GM23338 (cell line): ENCODE measurements at regions not wholly inside any gene's neighbourhood (a gene's known extent, or its start where the extent isn't known, plus 50 kb on each side); places are given as distances from the start of the nearest gene placed in this dataset.

Experiments used
- ATAC-seq: fragments of 200-7000 bp; cut with Tn5 transposase; 3 replicates; pipeline ENCODE4 v1.9.1; 2020
- DNase-seq: peaks from one replicate; pipeline ENCODE4 v3.0.0-alpha.2; 2015; ENCODE audit warnings: low spot score
- H2AFZ ChIP-seq: fragments of 200-600 bp; sonication (generic); 2 replicates; pipeline ENCODE4 v1.8.0; 2016; ENCODE audit warnings: antibody characterized with exemption, mild to moderate bottlenecking, moderate library complexity
- H3F3A ChIP-seq: fragments of 200-600 bp; sonication (generic); replicated peaks from 2 replicates; pipeline ENCODE4 v1.8.0; 2017; ENCODE audit warnings: antibody characterized with exemption, mixed run types, low read depth
- H3K27ac ChIP-seq: fragments of 200-600 bp; sonication (generic); 2 replicates; pipeline ENCODE4 v1.6.1; 2016; ENCODE audit warnings: low read depth
- H3K27me3 ChIP-seq: fragments of 200-600 bp; sonication (generic); 2 replicates; pipeline ENCODE4 v1.8.0; 2016; ENCODE audit warnings: mild to moderate bottlenecking, mixed run types, moderate library complexity; ENCODE audit not compliant: insufficient read depth
- H3K36me3 ChIP-seq: fragments of 200-600 bp; sonication (generic); 2 replicates; pipeline ENCODE4 v1.8.0; 2016; ENCODE audit warnings: mild to moderate bottlenecking; ENCODE audit not compliant: insufficient read depth
- H3K4me1 ChIP-seq: fragments of 200-600 bp; sonication (generic); 2 replicates; pipeline ENCODE4 v1.8.0; 2016; ENCODE audit warnings: mild to moderate bottlenecking, moderate library complexity; ENCODE audit not compliant: insufficient read depth
- H3K4me2 ChIP-seq: fragments of 200-600 bp; sonication (generic); 2 replicates; pipeline ENCODE4 v1.7.1; 2017; ENCODE audit warnings: mixed run types
- H3K4me3 ChIP-seq: fragments of 200-600 bp; sonication (generic); 2 replicates; pipeline ENCODE4 v1.6.1; 2016; ENCODE audit warnings: mixed run types
- H3K79me2 ChIP-seq: fragments of 200-600 bp; sonication (generic); replicated peaks from 2 replicates; pipeline ENCODE4 v1.8.0; 2017; ENCODE audit warnings: mild to moderate bottlenecking; ENCODE audit not compliant: insufficient read depth
- H3K9me2 ChIP-seq: fragments of 200-600 bp; sonication (generic); 2 replicates; pipeline ENCODE4 v1.8.0; 2017; ENCODE audit not compliant: insufficient read depth
- H4K20me1 ChIP-seq: fragments of 200-600 bp; sonication (generic); replicated peaks from 2 replicates; pipeline ENCODE4 v1.8.0; 2017; ENCODE audit warnings: mild to moderate bottlenecking; ENCODE audit not compliant: insufficient read depth
- H3K27ac Mint-ChIP-seq: 2 replicates; pipeline ENCODE4 v1.8.0; 2020; ENCODE audit warnings: inconsistent platforms, mild to moderate bottlenecking, moderate library complexity, mixed read lengths
- H3K27me3 Mint-ChIP-seq: 3 replicates; pipeline ENCODE4 v1.8.0; 2022; ENCODE audit warnings: low read depth, mild to moderate bottlenecking, moderate library complexity, mixed read lengths, inconsistent platforms; ENCODE audit not compliant: insufficient read depth, poor library complexity
- H3K36me3 Mint-ChIP-seq: 3 replicates; pipeline ENCODE4 v1.8.0; 2021; ENCODE audit warnings: low read depth, mild to moderate bottlenecking, inconsistent platforms, moderate library complexity, mixed read lengths
- H3K4me1 Mint-ChIP-seq: 3 replicates; pipeline ENCODE4 v1.8.0; 2020; ENCODE audit warnings: mild to moderate bottlenecking, inconsistent platforms, mixed read lengths
- H3K4me3 Mint-ChIP-seq: 3 replicates; pipeline ENCODE4 v1.8.0; 2021; ENCODE audit warnings: moderate library complexity, mild to moderate bottlenecking, inconsistent platforms, mixed read lengths
- H3K9me3 Mint-ChIP-seq: 3 replicates; pipeline ENCODE4 v1.8.0; 2020; ENCODE audit warnings: moderate library complexity, mild to moderate bottlenecking, inconsistent platforms, mixed read lengths
- CREB1 ChIP-seq: fragments of 250-450 bp; sonication (Bioruptor Pico); IDR thresholded peaks from 2 replicates; pipeline ENCODE4 v1.5.0; 2020; ENCODE audit warnings: low read depth, mild to moderate bottlenecking, moderate library complexity
- ETS1 ChIP-seq: IDR thresholded peaks from 2 replicates; pipeline ENCODE4 v1.6.1; 2016; ENCODE audit warnings: antibody characterized with exemption
- EZH2 ChIP-seq: fragments of 200-600 bp; sonication (generic); IDR thresholded peaks from one replicate; pipeline ENCODE4 v1.8.0; 2017; ENCODE audit warnings: antibody characterized with exemption, mild to moderate bottlenecking, low read depth; ENCODE audit not compliant: unreplicated experiment
- JUNB ChIP-seq: IDR thresholded peaks from one replicate; pipeline ENCODE4 v1.6.1; 2016; ENCODE audit warnings: antibody characterized with exemption; ENCODE audit not compliant: unreplicated experiment
- NANOG ChIP-seq: IDR thresholded peaks from 2 replicates; pipeline ENCODE4 v1.6.1; 2016; ENCODE audit warnings: antibody characterized with exemption, borderline replicate concordance
- ZNF331 ChIP-seq: fragments of 250-450 bp; sonication (Bioruptor Pico); IDR thresholded peaks from 2 replicates; pipeline ENCODE4 v1.5.0; 2020; ENCODE audit warnings: low read depth, mild to moderate bottlenecking, moderate library complexity
- TF ChIP-seq, protein P1 (sequence below): IDR thresholded peaks from one replicate; pipeline ENCODE4 v1.6.1; 2018; ENCODE audit warnings: antibody characterized with exemption; ENCODE audit not compliant: unreplicated experiment
- TF ChIP-seq, protein P2 (sequence below): fragments of 250-450 bp; sonication (Bioruptor Pico); IDR thresholded peaks from 2 replicates; pipeline ENCODE4 v1.5.0; 2020; ENCODE audit warnings: mild to moderate bottlenecking, moderate library complexity

DNA sequence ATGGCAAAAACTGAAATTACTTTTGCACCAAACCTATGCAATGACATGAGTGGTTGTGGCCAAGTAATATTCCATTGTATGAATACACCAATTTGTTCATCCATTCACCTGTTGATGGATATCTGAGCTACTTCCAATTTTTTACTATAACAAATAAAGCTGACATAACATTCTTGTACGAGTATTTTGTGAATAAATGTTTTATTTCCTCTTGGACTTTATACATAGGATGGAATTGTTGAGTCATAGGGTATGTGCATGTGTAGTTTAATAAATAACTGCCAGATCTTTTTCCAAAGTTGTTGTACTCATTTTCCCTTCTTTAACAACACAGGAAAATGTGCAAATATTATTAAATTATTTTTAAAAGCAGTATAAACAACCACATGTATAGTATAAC is 146.1 kb upstream of the ZNF462 start:
- no peaks in the 10 kb centered on the region for H3K9me3 Mint-ChIP-seq
- H2AFZ ChIP-seq: no peak overlapping the region
- H3K27ac ChIP-seq: no peak overlapping the region
- no peaks in the 10 kb centered on the region for H3F3A ChIP-seq
- no peak overlapping the region for H3K27ac Mint-ChIP-seq
- no peaks in the 10 kb centered on the region for H3K36me3 Mint-ChIP-seq
- H3K27me3 ChIP-seq: no peaks in the 10 kb centered on the region
- no peak overlapping the region for H3K4me3 Mint-ChIP-seq
- H3K27me3 Mint-ChIP-seq: no peaks in the 10 kb centered on the region
- peaks cover 7% of the 10 kb centered on the region for H3K4me1 Mint-ChIP-seq
- TF ChIP-seq EZH2 (no peak), ZNF331 (CRISPR knock-in tag) (no peak), ETS1 (no peak), NANOG (no peak), CREB1 (CRISPR knock-in tag) (no peak), JUNB (no peak)
- TF ChIP-seq, protein P1, sequence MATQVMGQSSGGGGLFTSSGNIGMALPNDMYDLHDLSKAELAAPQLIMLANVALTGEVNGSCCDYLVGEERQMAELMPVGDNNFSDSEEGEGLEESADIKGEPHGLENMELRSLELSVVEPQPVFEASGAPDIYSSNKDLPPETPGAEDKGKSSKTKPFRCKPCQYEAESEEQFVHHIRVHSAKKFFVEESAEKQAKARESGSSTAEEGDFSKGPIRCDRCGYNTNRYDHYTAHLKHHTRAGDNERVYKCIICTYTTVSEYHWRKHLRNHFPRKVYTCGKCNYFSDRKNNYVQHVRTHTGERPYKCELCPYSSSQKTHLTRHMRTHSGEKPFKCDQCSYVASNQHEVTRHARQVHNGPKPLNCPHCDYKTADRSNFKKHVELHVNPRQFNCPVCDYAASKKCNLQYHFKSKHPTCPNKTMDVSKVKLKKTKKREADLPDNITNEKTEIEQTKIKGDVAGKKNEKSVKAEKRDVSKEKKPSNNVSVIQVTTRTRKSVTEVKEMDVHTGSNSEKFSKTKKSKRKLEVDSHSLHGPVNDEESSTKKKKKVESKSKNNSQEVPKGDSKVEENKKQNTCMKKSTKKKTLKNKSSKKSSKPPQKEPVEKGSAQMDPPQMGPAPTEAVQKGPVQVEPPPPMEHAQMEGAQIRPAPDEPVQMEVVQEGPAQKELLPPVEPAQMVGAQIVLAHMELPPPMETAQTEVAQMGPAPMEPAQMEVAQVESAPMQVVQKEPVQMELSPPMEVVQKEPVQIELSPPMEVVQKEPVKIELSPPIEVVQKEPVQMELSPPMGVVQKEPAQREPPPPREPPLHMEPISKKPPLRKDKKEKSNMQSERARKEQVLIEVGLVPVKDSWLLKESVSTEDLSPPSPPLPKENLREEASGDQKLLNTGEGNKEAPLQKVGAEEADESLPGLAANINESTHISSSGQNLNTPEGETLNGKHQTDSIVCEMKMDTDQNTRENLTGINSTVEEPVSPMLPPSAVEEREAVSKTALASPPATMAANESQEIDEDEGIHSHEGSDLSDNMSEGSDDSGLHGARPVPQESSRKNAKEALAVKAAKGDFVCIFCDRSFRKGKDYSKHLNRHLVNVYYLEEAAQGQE: no peak
- TF ChIP-seq, protein P2, sequence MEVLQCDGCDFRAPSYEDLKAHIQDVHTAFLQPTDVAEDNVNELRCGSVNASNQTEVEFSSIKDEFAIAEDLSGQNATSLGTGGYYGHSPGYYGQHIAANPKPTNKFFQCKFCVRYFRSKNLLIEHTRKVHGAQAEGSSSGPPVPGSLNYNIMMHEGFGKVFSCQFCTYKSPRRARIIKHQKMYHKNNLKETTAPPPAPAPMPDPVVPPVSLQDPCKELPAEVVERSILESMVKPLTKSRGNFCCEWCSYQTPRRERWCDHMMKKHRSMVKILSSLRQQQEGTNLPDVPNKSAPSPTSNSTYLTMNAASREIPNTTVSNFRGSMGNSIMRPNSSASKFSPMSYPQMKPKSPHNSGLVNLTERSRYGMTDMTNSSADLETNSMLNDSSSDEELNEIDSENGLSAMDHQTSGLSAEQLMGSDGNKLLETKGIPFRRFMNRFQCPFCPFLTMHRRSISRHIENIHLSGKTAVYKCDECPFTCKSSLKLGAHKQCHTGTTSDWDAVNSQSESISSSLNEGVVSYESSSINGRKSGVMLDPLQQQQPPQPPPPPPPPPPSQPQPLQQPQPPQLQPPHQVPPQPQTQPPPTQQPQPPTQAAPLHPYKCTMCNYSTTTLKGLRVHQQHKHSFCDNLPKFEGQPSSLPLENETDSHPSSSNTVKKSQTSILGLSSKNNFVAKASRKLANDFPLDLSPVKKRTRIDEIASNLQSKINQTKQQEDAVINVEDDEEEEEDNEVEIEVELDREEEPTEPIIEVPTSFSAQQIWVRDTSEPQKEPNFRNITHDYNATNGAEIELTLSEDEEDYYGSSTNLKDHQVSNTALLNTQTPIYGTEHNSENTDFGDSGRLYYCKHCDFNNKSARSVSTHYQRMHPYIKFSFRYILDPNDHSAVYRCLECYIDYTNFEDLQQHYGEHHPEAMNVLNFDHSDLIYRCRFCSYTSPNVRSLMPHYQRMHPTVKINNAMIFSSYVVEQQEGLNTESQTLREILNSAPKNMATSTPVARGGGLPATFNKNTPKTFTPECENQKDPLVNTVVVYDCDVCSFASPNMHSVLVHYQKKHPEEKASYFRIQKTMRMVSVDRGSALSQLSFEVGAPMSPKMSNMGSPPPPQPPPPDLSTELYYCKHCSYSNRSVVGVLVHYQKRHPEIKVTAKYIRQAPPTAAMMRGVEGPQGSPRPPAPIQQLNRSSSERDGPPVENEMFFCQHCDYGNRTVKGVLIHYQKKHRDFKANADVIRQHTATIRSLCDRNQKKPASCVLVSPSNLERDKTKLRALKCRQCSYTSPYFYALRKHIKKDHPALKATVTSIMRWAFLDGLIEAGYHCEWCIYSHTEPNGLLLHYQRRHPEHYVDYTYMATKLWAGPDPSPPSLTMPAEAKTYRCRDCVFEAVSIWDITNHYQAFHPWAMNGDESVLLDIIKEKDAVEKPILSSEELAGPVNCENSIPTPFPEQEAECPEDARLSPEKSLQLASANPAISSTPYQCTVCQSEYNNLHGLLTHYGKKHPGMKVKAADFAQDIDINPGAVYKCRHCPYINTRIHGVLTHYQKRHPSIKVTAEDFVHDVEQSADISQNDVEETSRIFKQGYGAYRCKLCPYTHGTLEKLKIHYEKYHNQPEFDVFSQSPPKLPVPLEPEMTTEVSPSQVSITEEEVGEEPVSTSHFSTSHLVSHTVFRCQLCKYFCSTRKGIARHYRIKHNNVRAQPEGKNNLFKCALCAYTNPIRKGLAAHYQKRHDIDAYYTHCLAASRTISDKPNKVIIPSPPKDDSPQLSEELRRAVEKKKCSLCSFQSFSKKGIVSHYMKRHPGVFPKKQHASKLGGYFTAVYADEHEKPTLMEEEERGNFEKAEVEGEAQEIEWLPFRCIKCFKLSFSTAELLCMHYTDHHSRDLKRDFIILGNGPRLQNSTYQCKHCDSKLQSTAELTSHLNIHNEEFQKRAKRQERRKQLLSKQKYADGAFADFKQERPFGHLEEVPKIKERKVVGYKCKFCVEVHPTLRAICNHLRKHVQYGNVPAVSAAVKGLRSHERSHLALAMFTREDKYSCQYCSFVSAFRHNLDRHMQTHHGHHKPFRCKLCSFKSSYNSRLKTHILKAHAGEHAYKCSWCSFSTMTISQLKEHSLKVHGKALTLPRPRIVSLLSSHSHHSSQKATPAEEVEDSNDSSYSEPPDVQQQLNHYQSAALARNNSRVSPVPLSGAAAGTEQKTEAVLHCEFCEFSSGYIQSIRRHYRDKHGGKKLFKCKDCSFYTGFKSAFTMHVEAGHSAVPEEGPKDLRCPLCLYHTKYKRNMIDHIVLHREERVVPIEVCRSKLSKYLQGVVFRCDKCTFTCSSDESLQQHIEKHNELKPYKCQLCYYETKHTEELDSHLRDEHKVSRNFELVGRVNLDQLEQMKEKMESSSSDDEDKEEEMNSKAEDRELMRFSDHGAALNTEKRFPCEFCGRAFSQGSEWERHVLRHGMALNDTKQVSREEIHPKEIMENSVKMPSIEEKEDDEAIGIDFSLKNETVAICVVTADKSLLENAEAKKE (CRISPR knock-in tag): no peak
- no peak overlapping the region for H3K4me3 ChIP-seq
- H4K20me1 ChIP-seq: no peaks in the 10 kb centered on the region
- H3K36me3 ChIP-seq: no peaks in the 10 kb centered on the region
- ATAC-seq (no peak), DNase-seq (no peak)
- H3K4me2 ChIP-seq: no peak overlapping the region
- no peaks in the 10 kb centered on the region for H3K79me2 ChIP-seq
- H3K9me2 ChIP-seq: no peaks in the 10 kb centered on the region; the same call in 1 of the 2 replicates
- H3K4me1 ChIP-seq: peaks cover 1% of the 10 kb centered on the region; the same call in 1 of the 2 replicates
